Central memory CD4-positive, alpha-beta T cell (primary cell): ENCODE measurements at regions not wholly inside any gene's neighbourhood (a gene's known extent, or its start where the extent isn't known, plus 50 kb on each side); places are given as distances from the start of the nearest gene placed in this dataset.
"Not testable (repeated sequence)": the region's sequence is repeated elsewhere in the genome, so short reads cannot be mapped to it uniquely, and the experiment has no call there.

Experiments used
- DNase-seq: peaks from one replicate; pipeline ENCODE4 v3.0.0; 2022

DNA sequence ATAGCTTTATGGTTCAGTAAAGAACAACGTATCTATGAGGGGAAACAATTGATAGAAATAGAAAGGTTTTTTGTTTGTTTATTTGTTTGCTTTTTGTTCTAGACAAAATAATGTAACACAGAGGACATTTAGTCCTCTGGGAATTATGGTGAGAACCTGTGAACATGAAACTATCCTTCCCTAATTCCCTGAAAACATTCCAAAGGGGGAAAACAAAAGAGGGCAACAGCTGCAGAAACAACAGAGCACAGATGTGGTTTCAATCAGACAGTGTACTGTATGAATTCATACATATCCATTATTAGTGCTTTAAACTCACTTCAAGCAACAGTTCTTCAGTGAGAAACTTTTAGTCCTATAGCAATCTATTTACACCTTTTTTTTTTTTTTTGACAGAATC is 1489.8 kb upstream of the C9orf72 start:
- DNase-seq = no peak

GRCh38 chr9:29066141-29066640 is 1492.9 kb upstream of the C9orf72 start:
- no peak for DNase-seq

DNA sequence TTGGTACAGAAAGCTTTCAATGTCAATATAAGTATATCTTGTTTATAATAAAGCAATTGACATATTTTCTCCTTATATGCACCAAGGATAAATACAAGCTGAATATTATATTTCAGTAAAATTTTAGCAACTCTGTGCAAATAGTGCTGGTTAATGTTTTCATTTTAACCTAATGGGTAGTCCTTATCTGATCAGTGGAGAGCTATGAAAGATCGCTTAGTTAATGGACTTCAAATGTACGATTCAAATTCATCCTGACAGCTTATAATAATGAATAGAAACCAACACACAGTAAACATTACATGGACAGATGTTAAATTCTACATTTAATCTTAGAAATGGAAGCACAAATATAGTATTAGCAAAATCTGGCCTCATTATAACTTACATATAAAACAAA is 1495.2 kb upstream of the C9orf72 start:
- DNase-seq = no peak

GRCh38 chr9:29069376-29069775 is 1496.1 kb upstream of the C9orf72 start:
- no peak for DNase-seq

GRCh38 chr9:29078063-29078666 is 1504.9 kb upstream of the C9orf72 start:
- no peak for DNase-seq

GRCh38 chr9:29100762-29101161 is 1527.5 kb upstream of the C9orf72 start:
- DNase-seq = no peak

DNA sequence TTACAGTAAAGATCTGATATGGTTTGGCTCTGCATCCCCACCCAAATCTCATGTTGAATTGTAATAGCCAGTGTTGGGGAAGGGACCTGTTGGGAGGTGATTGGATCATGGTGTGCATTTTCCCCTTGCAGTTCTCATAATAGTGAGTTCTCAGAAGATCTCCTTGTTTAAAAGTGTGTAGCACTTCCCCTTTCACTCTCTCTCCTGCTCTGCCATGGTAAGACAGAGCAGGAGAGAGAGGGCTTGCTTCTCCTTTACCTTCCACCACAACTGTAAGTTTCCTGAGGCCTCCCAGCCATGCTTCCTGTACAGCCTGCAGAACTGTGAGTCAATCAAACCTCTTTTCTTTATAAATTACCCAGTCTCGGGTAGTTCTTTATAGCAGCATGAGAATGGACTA is 1530.9 kb upstream of the C9orf72 start:
- not testable (repeated sequence) for DNase-seq

DNA sequence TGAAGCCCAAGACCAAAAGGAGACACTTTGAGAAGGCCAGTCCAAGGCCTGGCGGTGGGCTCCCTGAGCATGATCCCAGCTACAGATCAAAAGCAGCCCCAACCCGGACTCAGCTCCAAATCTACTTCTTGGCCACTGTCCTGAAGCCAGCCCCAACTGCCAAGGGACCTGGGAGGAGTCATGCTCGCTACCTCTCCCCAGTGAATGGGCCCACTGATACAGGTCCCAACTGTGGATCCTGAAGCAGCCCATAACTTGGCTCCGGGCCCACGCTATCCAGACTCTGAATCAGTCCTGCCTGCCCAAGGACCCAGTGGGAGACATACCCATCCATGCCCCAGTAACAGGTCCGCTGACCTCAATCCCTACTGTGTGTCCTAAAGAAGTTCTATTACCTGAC is 1545.3 kb upstream of the C9orf72 start:
- DNase-seq = no peak

DNA sequence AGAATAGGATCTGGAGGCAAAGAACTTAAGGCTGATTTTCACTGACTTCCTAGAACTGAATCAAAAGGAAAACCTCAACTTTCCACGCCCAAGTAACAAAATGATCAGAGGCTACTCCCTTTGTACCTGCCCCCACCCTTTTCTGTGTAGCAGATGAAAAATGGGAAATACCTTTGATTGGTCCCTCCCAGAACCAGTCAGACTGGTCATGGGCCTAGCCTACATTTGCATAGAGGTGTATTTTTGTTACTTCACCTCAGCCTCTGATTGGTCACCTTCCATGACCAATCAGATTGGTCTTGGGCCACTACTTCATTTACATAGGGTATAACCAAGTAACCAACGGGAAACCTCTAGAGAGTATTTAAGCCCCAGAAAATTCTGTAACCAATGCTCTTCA is 1553.5 kb upstream of the C9orf72 start:
- DNase-seq = no peak

DNA sequence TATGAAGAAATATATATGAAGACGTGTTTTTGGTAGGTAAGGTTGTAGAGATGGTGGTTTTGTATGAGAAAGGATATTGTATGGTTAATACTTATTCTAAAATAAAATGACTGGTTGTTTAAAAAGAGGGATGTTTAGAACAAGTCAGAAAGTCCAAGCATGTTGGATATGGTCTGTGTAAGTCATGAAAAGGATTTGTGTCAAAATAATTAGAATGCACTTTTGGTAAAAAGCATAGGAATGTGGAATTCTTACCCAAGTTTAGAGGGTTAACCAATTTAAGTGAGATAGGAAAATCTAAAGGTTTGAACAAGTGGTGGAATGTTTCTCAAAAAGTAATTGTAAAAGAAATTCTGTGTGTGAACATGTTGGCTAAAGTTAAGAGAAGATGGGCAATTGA is 1556.5 kb upstream of the C9orf72 start:
- no peak for DNase-seq

DNA sequence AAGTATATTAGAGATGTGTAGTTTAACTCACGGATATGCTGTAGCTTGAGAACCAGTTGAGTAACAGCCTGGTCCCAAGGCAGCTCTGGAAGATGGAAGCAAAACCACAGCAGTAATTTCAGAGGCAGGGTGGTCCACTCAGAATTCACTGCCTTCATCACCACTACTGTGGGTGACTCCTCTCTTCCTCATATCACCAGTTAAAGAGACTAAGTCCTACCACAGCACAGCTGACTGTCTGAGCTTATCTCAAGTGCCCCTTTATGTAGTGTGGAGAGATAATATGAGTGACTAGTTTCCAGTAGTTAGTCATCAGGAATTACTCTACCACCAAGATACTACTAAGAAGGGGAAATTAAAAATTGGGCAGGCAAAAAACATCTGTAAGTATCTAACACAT is 1571.2 kb upstream of the C9orf72 start:
- no peak for DNase-seq

DNA sequence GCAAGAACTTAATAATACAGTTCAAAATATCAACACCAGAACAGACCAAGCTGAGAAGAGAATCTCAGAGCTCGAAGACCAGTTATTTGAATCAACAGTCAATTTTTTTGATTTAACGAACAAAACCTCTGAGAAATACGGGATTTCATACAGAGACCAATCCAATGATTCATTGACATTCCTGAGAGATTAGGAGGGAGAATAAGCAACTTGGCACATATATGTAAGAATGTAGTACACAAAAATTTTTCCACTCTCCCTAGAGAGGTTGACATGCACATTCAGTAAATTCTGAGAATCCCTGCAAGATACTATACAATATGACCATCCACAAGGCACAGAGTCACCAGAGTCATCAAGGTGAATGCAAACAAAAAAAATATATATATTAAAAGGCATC is 1577.3 kb upstream of the C9orf72 start:
- DNase-seq = no peak

DNA sequence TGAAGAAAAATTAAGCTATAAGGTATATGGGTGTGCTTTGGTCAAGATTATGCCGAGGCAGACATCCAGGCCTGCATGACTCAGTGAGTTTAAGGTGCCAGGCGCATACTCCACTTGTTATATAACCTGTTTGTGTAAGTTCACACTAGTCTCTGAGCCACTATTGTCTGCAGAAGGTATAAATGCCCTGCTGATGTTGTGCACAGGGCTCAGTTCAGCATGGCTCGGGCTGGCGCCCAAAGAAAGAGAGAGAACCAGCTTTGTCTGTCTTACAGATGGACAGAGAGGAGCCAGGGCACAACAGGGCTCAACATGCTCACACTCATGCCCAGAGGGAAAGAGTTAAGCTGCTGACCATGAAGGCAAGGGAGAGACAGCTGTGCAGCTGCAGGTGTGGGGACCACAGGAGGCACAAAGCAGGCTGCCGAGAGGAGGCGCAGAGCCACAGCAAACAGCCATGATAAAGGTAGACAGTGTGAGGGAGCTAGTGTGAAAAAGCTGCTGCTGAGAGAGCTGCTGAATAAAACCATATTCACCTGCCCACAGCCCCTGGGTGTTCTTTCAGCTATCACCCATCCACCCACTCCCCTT is 1587.6 kb upstream of the C9orf72 start:
- DNase-seq = no peak

- DNase-seq = no peak
Measured at GRCh38 chr9:29174136-29174535, 1600.9 kb upstream of the C9orf72 start.

GRCh38 chr9:29176231-29176630 is 1603.0 kb upstream of the C9orf72 start:
- DNase-seq = no peak

- no peak for DNase-seq
Measured at GRCh38 chr9:29176786-29177185, 1603.5 kb upstream of the C9orf72 start.

- no peak for DNase-seq
Measured at GRCh38 chr9:29183971-29184370, 1610.7 kb upstream of the C9orf72 start.

- DNase-seq = not testable (repeated sequence)
Measured at GRCh38 chr9:29188771-29189170, 1615.5 kb upstream of the C9orf72 start.

GRCh38 chr9:29189221-29189620 is 1615.9 kb upstream of the C9orf72 start:
- DNase-seq = not testable (repeated sequence)

DNA sequence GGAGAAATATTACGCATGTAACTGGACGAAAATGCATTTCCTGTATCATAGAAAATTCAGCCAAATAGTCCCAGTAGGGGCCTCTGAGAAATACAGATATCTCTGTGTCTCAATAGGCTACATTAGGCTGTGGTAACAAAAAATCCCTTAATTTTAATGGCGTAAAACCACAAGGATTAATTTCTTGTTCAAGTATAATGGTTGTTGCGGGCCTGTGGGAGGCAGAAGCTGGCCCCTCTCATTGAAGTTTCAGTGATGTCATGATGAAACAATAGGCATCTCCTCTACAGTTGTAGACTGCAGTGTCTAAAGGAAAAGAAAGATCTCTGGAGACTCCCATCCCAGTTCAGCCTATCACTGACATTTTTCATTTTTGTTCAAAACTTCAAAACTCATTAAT is 1625.6 kb upstream of the C9orf72 start:
- no peak for DNase-seq

DNA sequence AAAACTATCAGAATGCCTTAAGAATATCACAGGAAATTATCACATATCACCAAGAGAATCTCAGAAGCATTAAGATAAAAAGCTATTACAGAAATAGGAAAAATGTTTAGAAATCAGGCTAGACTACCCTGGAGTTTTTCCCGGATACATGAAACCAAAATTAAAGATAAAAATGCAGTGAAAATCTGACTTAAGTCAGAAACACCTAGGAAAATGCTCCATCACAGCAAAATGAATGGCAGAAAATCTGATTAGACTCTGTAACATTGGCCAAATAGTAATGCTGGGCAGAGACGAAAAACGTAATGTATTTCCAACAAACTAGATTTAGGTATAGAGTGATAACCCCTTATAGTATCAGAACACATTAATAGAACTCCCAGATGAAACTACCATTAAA is 1626.7 kb upstream of the C9orf72 start:
- DNase-seq = no peak

DNA sequence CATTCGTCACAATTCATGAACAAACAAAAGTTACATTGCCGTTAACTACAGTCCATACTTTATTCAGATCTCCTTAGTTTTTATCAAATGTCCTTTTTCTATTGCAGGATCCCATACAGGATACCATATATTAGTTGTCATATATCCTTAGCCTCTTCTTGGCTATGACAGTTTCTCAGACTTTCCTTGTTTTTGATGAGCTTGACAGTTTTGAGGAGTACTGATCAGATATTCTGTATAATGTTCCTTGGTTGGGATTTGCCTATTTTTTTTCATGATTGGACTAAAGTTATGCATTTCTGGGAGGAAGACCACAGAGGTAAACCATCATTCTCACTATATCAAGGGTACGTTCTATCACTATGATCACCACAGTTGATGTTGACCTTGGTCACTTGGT is 1627.4 kb upstream of the C9orf72 start:
- no peak for DNase-seq

GRCh38 chr9:29203244-29203930 is 1630.1 kb upstream of the C9orf72 start:
- no peak for DNase-seq

GRCh38 chr9:29208670-29209069 is 1635.4 kb upstream of the C9orf72 start:
- DNase-seq = no peak
